ENCODE measurements at regions not wholly inside any gene's neighbourhood (a gene's known extent, or its start where the extent isn't known, plus 50 kb on each side); places are given as distances from the start of the nearest gene placed in this dataset.
"Not testable (repeated sequence)": the region's sequence is repeated elsewhere in the genome, so short reads cannot be mapped to it uniquely, and the experiment has no call there.

DNA sequence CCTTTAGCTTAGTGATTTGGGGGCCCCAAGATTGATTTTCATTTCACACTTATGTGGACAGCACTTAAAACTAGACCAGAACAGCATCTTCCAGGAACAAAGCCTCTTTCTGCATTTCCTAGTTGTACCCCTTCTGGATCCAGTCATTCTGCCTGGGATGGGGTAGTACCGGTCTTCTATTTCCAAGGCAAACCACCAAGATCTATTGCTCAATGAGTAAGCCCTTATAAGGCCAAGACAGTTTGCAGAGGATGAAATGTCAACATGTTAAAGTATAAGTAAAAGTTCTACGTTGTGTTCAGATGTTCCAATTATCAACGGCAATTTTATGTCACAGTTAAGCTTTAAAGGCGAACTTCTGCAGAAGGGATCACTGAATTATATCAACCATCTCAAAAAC is 106.9 kb upstream of the ZNF746 start:
- DNase-seq (ENCODE audit: low read depth) = no peak

- DNase-seq (ENCODE audit: low read depth) = not testable (repeated sequence)
Measured at GRCh38 chr7:149600669-149601330, 103.2 kb upstream of the ZNF746 start.

DNA sequence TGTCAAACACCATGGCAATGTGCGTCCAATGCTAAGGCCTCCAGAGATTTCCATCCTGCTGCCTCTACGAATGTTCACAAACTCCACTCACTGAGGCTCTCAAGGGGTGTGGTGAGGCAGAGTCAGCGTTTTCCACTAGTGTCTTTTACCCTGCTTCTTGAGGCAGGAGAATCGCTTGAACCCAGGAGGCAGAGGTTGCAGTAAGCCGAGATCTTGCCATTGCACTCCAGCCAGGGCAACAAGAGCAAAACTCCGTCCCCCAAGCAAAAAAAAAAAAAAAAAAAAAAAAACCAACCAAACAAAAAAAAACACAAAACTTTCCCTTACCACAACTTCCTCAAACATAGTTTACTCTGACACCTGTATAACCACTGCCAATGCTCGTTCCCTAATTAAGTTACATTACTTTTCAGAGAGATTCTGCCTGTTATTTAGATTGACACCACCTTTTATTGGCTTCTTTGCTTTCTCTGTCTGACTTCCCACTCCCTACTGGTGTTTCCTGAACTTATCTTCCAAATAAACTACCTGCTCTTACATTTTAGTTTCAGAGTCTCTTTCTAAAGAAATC is 102.1 kb upstream of the ZNF746 start:
- no peak for DNase-seq (ENCODE audit: low read depth)

- no peak for DNase-seq (ENCODE audit: low read depth)
Measured at GRCh38 chr7:149598721-149599308, 101.2 kb upstream of the ZNF746 start.

GRCh38 chr7:149597789-149598188 is 100.2 kb upstream of the ZNF746 start:
- not testable (repeated sequence) for DNase-seq (ENCODE audit: low read depth)

- DNase-seq (ENCODE audit: low read depth) = no peak
Measured at GRCh38 chr7:149595541-149595940, 97.9 kb upstream of the ZNF746 start.

GRCh38 chr7:149595078-149595477 is 97.5 kb upstream of the ZNF746 start:
- DNase-seq (ENCODE audit: low read depth) = no peak

DNA sequence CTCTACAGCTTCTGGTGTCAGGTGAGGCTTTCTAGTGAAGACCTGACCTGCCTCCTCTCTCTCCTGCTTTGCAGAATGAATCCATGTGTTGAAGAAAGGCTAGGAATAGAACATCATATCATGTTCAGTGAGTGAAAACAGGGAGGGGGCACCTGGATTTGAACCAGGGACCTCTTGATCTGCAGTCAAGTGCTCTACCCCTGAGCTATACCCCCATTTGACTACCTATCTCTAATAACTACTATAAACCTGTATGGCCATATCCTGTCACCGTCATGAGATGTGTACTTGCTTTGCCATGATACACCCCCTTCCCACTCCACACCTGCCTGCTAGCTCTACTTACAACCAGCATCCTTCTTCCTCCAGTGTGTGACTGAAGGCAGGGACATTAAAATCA is 91.3 kb upstream of the ZNF746 start:
- no peak for DNase-seq (ENCODE audit: low read depth)

GRCh38 chr7:149586646-149587645 is 89.3 kb upstream of the ZNF746 start:
- DNase-seq (ENCODE audit: low read depth) = no peak

GRCh38 chr7:149584530-149584929 is 86.9 kb upstream of the ZNF746 start:
- no peak for DNase-seq (ENCODE audit: low read depth)

DNA sequence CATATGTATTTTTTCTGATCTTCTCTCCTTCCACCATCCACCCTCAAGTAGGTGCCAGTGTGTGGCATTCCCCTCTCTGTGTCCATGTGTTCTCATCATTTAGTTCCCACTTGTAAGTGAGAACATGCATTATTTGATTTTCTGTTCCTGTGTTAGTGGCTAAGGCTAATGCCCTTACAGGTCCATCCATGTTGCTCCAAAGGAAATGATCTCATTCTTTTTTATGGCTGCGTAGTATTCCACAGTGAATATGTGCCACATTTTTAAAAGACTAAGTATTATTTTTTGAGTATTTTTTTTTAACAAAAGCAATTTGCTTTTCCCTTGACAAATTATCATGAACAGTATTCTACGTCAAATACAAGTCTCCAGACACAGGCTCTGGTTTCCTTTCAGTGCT is 86.4 kb upstream of the ZNF746 start:
- no peak for DNase-seq (ENCODE audit: low read depth)

GRCh38 chr7:149580328-149580727 is 82.7 kb upstream of the ZNF746 start:
- DNase-seq (ENCODE audit: low read depth) = no peak

- DNase-seq (ENCODE audit: low read depth) = not testable (repeated sequence)
Measured at GRCh38 chr7:149579365-149579764, 81.8 kb upstream of the ZNF746 start.

DNA sequence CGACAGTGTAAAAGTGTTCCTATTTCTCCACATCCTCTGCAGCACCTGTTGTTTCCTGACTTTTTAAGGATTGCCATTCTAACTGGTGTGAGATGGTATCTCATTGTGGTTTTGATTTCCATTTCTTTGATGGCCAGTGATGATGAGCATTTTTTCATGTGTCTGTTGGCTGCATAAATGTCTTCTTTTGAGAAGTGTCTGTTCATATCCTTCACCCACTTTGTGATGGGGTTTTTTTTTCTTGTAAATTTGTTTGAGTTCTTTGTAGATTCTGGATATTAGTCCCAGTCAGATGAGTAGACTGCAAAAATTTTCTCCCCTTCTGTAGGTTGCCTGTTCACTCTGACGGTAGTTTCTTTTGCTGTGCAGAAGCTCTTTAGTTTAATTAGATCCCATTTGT is 76.8 kb upstream of the ZNF746 start:
- DNase-seq (ENCODE audit: low read depth) = not testable (repeated sequence)

GRCh38 chr7:149573519-149573918 is 75.9 kb upstream of the ZNF746 start:
- DNase-seq (ENCODE audit: low read depth) = no peak

- not testable (repeated sequence) for DNase-seq (ENCODE audit: low read depth)
Measured at GRCh38 chr7:149572920-149573319, 75.3 kb upstream of the ZNF746 start.

GRCh38 chr7:149570784-149571183 is 73.2 kb upstream of the ZNF746 start:
- no peak for DNase-seq (ENCODE audit: low read depth)

DNA sequence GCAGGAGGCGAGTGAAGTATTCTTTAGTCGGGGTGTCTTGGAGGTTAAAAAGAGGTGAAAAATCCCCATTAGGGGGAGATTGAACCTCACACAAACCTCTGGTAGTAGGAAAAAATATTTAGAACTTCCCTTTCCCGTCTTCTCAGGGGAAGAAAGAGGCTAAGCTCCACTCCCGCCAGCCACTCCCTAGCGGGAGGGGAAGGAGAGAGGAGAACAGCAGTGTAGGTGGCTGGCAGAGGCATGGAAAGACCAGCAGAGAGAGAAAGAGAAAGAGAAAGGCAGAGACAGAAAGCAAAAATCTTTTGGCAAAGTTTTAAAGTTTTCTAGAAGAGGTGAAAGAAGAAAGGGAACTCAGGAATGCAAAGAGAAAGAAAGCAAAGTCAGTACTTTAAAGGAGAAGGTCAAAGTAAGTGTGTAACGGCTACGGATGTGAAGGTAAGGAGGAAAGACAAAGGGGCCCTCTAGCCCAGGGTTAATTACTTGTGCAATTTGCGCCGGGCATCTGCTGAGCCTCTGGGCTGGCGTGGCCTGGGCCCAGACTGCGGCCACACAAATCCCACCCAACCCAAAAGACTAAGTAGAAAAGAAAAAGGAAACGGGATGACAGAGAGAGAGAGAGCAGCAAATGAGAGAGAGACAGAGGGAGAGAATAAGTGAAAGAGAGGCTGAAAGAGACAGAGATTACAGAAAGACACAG is 72.3 kb upstream of the ZNF746 start:
- DNase-seq (ENCODE audit: low read depth) = no peak

DNA sequence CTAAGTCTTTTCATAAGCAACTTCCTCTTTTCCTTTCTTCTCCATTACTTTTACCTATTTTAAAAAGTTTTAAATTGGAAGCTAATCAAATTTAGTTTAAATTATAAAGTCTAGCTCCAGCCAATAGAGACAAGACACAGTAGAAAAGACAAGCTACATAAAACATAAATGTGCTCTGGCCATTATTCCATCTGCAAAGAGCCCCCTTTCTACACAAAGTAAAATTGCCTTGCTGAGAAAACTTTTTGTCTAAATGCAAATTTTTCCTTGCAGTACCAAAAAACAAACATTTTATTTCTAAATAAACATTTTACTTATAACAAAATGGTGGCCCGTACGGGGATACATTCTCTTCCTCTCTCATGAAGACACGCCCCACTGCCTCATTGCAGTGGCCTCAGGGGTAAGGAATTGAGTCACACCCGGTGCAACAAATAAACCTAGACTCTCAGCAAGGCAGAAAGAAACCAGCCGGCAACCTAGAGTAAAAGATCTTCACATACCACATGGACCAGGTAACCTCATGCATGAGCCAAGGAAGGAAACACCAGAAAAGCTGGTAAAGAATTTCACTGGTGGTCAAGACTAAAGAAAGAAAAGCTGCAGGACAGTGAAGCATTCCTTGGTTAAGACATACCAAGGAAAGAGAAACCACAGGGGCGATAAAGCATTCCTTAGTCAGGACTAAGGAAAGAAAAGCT is 71.6 kb upstream of the ZNF746 start:
- no peak for DNase-seq (ENCODE audit: low read depth)

GRCh38 chr7:149568218-149568617 is 70.6 kb upstream of the ZNF746 start:
- DNase-seq (ENCODE audit: low read depth) = no peak

DNA sequence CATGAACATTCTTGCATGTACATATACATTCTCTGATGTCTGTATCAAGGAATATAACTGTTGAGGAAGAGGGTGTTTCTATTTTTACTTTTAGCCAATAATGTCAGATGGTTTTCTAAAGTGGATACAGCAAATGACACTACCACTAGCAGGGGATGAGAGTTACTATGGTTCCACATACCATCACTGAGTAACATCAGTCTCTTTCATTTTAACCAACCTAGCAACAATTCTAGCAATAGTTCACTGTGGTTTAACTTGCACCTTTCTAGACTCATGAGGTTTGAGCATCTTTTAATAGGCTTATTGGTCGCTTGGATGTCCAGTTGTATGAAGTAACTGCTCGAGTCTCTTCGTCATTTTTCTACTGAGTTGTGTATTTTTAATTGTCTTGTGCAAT is 68.5 kb upstream of the ZNF746 start:
- DNase-seq (ENCODE audit: low read depth) = no peak

DNA sequence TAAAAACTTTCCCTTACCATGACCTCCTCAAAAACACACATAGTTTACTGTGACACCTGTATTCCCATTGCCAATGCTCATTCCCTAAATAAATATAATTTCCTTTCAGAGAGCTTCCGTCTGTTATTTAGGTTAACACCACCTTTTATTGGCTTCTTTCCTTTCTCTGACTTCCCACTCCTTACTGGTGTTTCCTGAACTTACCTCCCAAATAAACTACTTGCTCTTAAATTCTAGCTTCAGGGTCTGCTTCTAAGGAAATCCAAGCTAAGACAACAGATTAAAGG is 67.4 kb upstream of the ZNF746 start:
- DNase-seq (ENCODE audit: low read depth) = no peak
